Fibroblast of mammary gland (primary cell): ENCODE measurements at regions not wholly inside any gene's neighbourhood (a gene's known extent, or its start where the extent isn't known, plus 50 kb on each side); places are given as distances from the start of the nearest gene placed in this dataset.
A peak's percentile ranks its signal among the peaks of the same experiment; 100 is the strongest.

Source experiments
- DNase-seq: peaks from one replicate; pipeline ENCODE4 v3.0.0-alpha.2; 2010; ENCODE audit warnings: low read depth
- H3K4me3 ChIP-seq: 2 replicates; pipeline ENCODE4 v1.5.1; 2011; ENCODE audit warnings: low read depth, mild to moderate bottlenecking, low read length, moderate library complexity; ENCODE audit not compliant: control insufficient read depth
- CTCF ChIP-seq: conservative IDR thresholded peaks from 2 replicates; pipeline ENCODE4 v1.5.1; 2011; ENCODE audit warnings: low read depth, low read length, inconsistent platforms; ENCODE audit not compliant: control insufficient read depth, insufficient read depth

- no peak for DNase-seq
- no peak for TF ChIP-seq CTCF
Measured at GRCh38 chr3:175977968-175978752, 1119.0 kb downstream of the NAALADL2 start.

GRCh38 chr3:175969456-175969855 lies 1110.3 kb downstream of the NAALADL2 start:
- no peak for DNase-seq
- TF ChIP-seq CTCF = no peak
- no peak overlapping the region for H3K4me3 ChIP-seq

More at GRCh38 chr3:175977968-175978752, 1119.0 kb downstream of the NAALADL2 start:
- no peak overlapping the region for H3K4me3 ChIP-seq

DNA sequence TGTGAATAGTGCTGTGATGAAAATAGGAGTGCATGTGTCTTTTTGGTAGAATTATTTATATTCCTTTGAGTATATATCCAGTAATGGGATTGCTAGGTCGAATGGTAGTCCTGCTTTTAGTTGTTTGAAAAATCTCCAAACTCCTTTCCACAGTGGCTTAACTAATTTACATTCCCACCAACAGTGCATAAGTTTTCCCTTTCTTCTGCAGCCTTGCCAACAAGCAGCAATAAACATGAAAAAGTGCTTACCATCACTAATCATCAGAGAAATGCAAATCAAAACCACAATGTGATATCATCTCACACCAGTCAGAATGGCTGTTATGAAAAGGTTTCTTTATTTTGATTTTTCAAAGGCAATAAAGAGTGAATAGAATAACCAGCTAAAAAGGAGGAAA lies 1105.9 kb downstream of the NAALADL2 start:
- DNase-seq = no peak
- TF ChIP-seq CTCF = no peak
- no peak overlapping the region for H3K4me3 ChIP-seq

DNA sequence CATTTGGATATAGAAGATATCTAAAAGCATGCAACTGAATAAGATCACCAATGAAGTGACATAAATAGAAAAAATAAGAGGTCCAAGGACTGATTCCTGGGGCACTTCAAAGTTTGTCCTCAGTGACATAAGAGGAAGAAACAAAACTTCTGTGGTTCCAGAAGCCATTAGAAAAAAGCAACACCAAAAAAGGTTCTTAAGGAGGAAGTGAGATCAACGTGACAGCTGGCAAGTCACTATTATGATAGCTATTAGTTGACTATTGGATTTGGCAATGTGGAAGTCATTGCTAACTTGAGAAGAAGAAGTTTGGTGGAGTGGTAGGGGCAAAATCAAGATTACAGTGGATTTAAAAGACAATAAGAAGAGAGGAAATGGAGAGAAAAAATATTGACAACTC lies 1098.3 kb downstream of the NAALADL2 start:
- DNase-seq = no peak
- H3K4me3 ChIP-seq = no peak overlapping the region
- no peak for TF ChIP-seq CTCF

- TF ChIP-seq CTCF = peak; percentile 9
- no peak for DNase-seq
Measured at GRCh38 chr3:175956964-175957363, 1097.8 kb downstream of the NAALADL2 start.

DNA sequence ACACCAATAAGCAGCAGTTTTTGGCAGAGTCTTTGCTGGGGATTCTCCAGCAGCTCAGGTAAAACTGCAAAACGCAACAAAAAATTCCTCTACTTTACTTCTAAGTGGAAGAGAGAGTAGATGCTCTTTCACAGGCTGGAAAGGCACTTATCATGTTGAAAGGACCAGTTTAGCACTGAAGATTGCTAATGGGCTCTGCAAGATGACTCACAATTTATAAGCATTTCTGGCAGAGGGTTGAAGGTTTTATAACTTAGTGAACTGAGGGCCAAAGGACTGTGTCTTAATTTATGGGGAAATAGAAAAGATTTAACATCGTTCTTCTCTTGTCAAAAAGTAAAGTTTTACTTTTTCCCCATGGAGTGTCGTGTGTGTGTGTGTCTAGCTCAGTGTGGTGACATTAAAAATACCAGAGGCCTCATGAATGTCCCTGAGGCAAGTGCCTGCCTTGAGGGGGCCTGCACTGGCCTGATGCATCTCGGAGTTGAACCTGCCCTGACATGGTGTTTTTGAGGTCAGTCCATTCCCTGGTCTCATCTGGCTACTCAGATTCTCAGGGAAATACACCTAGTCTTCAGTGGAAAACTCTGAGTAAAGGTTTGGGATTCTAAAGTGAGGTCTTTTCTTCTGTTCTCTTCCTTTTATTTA lies 1092.0 kb downstream of the NAALADL2 start:
- peak; percentile 57 for DNase-seq
- no peak overlapping the region for H3K4me3 ChIP-seq
- no peak for TF ChIP-seq CTCF

More at GRCh38 chr3:175956964-175957363, 1097.8 kb downstream of the NAALADL2 start:
- H3K4me3 ChIP-seq = no peak overlapping the region
